Upper lobe of left lung (tissue), 4 donors: ENCODE measurements at regions not wholly inside any gene's neighbourhood (a gene's known extent, or its start where the extent isn't known, plus 50 kb on each side); places are given as distances from the start of the nearest gene placed in this dataset.
"Not testable (repeated sequence)": the region's sequence is repeated elsewhere in the genome, so short reads cannot be mapped to it uniquely, and the experiment has no call there.

Experiments
- EP300 ChIP-seq, 4 donors: sonication (generic); formaldehyde crosslinking; IDR thresholded peaks; one replicate each; pipeline ENCODE4 v1.5.1; 2017; ENCODE audit warnings: antibody characterized with exemption in 4 of 4, control low read depth in 2 of 4
- POLR2A ChIP-seq, 4 donors: fragments of 450-650 bp; IDR thresholded peaks; one replicate each; pipeline ENCODE4 v1.5.1; 2016 to 2017; ENCODE audit warnings: antibody characterized with exemption in 4 of 4, mild to moderate bottlenecking in 2 of 4
- POLR2AphosphoS5 ChIP-seq, 2 donors: sonication (generic); formaldehyde crosslinking; IDR thresholded peaks; one replicate each; pipeline ENCODE4 v1.5.1; 2017; ENCODE audit warnings: antibody characterized with exemption in 2 of 2
- TF ChIP-seq, protein P1 (sequence below), 6 experiments: fragments of 450-650 bp in 4 of 6; fragments of 200-600 bp in 2 of 6; sonication (generic) in 2 of 6; IDR thresholded peaks; one replicate each; pipeline ENCODE4 v1.5.1; 2016 to 2019; ENCODE audit warnings: antibody characterized with exemption in 6 of 6

DNA sequence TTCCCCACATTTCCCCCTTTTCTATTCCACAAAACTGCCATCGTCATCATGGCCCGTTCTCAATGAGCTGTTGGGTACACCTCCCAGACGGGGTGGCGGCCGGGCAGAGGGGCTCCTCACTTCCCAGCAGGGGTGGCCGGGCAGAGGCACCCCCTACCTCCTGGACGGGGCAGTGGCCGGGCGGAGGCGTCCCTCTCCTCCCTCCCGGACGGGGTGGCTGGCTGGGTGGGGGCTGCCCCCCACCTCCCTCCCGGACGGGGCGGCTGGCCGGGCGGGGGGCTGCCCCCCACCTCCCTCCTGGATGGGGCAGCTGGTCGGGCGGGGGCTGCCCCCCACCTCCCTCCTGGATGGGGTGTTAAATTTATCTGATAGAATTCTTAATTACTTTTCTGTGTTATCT, 250.9 kb upstream of the B3GALT2 start:
- TF ChIP-seq, protein P1, sequence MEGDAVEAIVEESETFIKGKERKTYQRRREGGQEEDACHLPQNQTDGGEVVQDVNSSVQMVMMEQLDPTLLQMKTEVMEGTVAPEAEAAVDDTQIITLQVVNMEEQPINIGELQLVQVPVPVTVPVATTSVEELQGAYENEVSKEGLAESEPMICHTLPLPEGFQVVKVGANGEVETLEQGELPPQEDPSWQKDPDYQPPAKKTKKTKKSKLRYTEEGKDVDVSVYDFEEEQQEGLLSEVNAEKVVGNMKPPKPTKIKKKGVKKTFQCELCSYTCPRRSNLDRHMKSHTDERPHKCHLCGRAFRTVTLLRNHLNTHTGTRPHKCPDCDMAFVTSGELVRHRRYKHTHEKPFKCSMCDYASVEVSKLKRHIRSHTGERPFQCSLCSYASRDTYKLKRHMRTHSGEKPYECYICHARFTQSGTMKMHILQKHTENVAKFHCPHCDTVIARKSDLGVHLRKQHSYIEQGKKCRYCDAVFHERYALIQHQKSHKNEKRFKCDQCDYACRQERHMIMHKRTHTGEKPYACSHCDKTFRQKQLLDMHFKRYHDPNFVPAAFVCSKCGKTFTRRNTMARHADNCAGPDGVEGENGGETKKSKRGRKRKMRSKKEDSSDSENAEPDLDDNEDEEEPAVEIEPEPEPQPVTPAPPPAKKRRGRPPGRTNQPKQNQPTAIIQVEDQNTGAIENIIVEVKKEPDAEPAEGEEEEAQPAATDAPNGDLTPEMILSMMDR (IDR thresholded peaks at IDR 0.05): not testable (repeated sequence)
- TF ChIP-seq POLR2A, EP300, POLR2AphosphoS5 (IDR thresholded peaks at IDR 0.05): not testable (repeated sequence)
